Left lung (tissue), 4 donors: ENCODE measurements at regions not wholly inside any gene's neighbourhood (a gene's known extent, or its start where the extent isn't known, plus 50 kb on each side); places are given as distances from the start of the nearest gene placed in this dataset.
A peak's percentile ranks its signal among the peaks of the same experiment; 100 is the strongest.

Source experiments
- ATAC-seq: fragments of 200-7000 bp; cut with Tn5 transposase; one replicate; pipeline ENCODE4 v1.9.1; 2020; ENCODE audit warnings: moderate library complexity
- DNase-seq, 4 donors: peaks; one replicate each; pipeline ENCODE4 v3.0.0-alpha.2; 2013 to 2020
- H3K27ac ChIP-seq, 2 donors: fragments of 200-600 bp; sonication (generic) in 1 of 2; one replicate each; pipeline versions ENCODE4 v1.5.0 to v1.8.0; 2020 to 2021
- H3K27me3 ChIP-seq, 2 donors: fragments of 200-600 bp; sonication (generic) in 1 of 2; one replicate each; pipeline versions ENCODE4 v1.5.0 to v1.8.0; 2020 to 2021
- H3K36me3 ChIP-seq, 2 donors: fragments of 200-600 bp; sonication (generic) in 1 of 2; one replicate each; pipeline versions ENCODE4 v1.5.0 to v1.8.0; 2020 to 2021
- H3K4me1 ChIP-seq, 2 donors: fragments of 200-600 bp; one replicate each; pipeline ENCODE4 v1.8.0; 2021
- H3K4me3 ChIP-seq, 2 donors: fragments of 200-600 bp; sonication (generic) in 1 of 2; one replicate each; pipeline versions ENCODE4 v1.5.0 to v1.8.0; 2020 to 2021; ENCODE audit warnings: mild to moderate bottlenecking in 1 of 2
- H3K9me3 ChIP-seq, 2 donors: fragments of 200-600 bp; sonication (generic) in 1 of 2; one replicate each; pipeline versions ENCODE4 v1.5.0 to v1.8.0; 2020 to 2021
- intact Hi-C, 2 donors: fragments of 100-400 bp; cut with DNase I; formaldehyde crosslinking; loops; one replicate each; pipeline versions ENCODE4 v1.11.2 to v1.14.2; 2022
- TF ChIP-seq, protein P1 (sequence below), 2 donors: fragments of 200-600 bp; sonication (generic) in 1 of 2; IDR thresholded peaks; one replicate each; pipeline versions ENCODE4 v1.5.0 to v1.8.0; 2021; ENCODE audit warnings: antibody characterized with exemption in 2 of 2
- donor health status: DM: no; HTN: yes; CAD: no.
- donor health status: DM: no; HTN: no; CAD: no.

DNA sequence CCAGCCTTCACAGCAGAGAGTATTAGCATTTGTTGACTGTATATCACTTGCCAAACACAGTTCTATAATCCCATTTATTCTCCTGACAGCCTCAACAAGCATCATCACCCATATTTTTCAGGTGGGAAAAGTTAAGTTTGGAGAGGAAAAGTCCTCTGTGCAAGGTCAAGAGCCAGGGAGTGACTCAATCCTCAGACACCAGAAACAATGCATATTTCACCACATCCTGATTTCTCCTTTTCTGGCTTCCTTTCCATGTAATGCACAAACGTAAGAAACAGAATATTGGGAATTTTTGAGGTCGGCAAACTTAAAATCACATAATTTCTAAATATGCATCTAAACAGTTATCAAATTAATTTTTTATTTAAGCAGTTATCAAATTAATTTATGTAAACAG, 116.0 kb upstream of the GADL1 start:
- H3K27ac ChIP-seq, result no peak overlapping the region
- TF ChIP-seq, protein P1, sequence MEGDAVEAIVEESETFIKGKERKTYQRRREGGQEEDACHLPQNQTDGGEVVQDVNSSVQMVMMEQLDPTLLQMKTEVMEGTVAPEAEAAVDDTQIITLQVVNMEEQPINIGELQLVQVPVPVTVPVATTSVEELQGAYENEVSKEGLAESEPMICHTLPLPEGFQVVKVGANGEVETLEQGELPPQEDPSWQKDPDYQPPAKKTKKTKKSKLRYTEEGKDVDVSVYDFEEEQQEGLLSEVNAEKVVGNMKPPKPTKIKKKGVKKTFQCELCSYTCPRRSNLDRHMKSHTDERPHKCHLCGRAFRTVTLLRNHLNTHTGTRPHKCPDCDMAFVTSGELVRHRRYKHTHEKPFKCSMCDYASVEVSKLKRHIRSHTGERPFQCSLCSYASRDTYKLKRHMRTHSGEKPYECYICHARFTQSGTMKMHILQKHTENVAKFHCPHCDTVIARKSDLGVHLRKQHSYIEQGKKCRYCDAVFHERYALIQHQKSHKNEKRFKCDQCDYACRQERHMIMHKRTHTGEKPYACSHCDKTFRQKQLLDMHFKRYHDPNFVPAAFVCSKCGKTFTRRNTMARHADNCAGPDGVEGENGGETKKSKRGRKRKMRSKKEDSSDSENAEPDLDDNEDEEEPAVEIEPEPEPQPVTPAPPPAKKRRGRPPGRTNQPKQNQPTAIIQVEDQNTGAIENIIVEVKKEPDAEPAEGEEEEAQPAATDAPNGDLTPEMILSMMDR (IDR thresholded peaks at IDR 0.05), result no peak
- intact Hi-C loops, result no loop called here

DNA sequence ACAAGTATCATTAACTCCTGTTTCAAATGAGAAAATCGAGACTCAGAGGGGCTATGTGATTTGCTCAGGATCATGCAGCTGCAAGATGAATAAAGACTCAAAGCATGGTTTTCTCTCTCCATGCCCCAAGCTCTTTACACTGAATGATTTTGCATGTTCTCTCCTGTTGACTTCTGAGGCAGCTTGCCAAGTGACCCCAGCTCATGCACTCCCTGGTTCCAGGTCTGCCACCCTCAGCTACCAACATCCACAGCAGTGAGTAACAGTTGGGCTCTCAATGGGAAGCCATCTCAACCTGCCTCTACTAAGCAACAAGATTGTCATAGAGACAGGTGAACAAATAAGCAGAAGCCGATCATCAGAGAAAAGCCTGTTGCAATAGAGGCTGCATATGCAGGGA, 116.9 kb upstream of the GADL1 start:
- Histone ChIP-seq H3K4me1 (peaks cover 0 to 6% of the 10 kb centered on the region in 2 donors), H3K9me3 (peaks cover 0 to 3% of the 10 kb centered on the region in 2 donors), H3K36me3 (no peaks in the 10 kb centered on the region), H3K4me3 (no peak overlapping the region), H3K27ac (no peak overlapping the region), H3K27me3 (no peaks in the 10 kb centered on the region)
- TF ChIP-seq, protein P1 (IDR thresholded peaks at IDR 0.05), result no peak
- no peak for ATAC-seq
- intact Hi-C loops, result no loop called here
- DNase-seq, result peak in 1 of 4 donors; percentile 36

More for the DNA sequence above, 116.0 kb upstream of the GADL1 start:
- no peak overlapping the region for H3K4me3 ChIP-seq
- H3K4me1 ChIP-seq, result peaks cover 0 to 6% of the 10 kb centered on the region in 2 donors
- no peaks in the 10 kb centered on the region for H3K27me3 ChIP-seq
- H3K36me3 ChIP-seq, result no peaks in the 10 kb centered on the region
- no peak for DNase-seq
- H3K9me3 ChIP-seq, result peaks cover 0 to 3% of the 10 kb centered on the region in 2 donors
- peak; percentile 22 for ATAC-seq

DNA sequence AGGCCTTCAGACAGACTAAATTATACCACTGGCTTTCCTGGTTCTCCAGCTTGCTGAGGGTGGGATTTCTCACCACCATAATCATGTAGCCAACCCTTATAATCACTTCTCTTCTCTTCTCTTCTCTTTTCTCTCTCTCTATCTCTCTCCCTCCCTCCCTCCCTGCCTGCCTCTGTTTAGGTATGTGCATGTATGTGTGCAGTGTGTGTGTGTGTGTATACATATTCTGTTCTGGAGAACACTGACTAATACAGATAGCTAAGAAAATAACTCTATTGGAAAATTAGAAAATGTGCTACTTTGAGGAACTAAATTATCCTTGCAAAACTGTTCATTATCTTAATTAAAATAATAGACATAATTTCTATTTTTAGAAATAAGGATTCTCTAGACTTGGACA, 118.6 kb upstream of the GADL1 start:
- H3K9me3 ChIP-seq, result peaks cover 0 to 3% of the 10 kb centered on the region in 2 donors
- peaks cover 0 to 6% of the 10 kb centered on the region in 2 donors for H3K4me1 ChIP-seq
- H3K27me3 ChIP-seq, result no peaks in the 10 kb centered on the region
- no peaks in the 10 kb centered on the region for H3K36me3 ChIP-seq
- TF ChIP-seq, protein P1 (IDR thresholded peaks at IDR 0.05), result no peak
- DNase-seq, result no peak
- H3K4me3 ChIP-seq, result no peak overlapping the region
- no peak for ATAC-seq
- intact Hi-C loops, result no loop called here
- no peak overlapping the region for H3K27ac ChIP-seq

DNA sequence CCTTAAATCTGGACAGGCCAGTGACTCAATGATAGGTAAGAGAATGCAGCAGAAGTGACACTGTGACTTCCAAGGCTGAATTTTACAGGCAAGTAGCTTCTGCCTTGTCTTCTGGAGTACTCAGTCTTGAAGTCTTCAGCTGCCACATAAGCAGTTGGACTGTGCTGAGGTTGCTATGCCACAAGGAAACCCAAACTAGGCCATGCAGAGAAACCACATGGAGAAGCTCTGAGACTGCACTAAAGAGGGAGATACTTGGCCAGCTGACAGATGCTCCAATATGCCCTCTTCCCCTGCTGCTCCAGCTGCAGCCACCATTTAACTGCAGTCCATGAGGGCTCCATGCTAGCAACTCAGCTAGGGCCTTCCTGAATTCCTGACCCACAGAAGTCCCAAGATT, 119.4 kb upstream of the GADL1 start:
- intact Hi-C loops, result no loop called here

DNA sequence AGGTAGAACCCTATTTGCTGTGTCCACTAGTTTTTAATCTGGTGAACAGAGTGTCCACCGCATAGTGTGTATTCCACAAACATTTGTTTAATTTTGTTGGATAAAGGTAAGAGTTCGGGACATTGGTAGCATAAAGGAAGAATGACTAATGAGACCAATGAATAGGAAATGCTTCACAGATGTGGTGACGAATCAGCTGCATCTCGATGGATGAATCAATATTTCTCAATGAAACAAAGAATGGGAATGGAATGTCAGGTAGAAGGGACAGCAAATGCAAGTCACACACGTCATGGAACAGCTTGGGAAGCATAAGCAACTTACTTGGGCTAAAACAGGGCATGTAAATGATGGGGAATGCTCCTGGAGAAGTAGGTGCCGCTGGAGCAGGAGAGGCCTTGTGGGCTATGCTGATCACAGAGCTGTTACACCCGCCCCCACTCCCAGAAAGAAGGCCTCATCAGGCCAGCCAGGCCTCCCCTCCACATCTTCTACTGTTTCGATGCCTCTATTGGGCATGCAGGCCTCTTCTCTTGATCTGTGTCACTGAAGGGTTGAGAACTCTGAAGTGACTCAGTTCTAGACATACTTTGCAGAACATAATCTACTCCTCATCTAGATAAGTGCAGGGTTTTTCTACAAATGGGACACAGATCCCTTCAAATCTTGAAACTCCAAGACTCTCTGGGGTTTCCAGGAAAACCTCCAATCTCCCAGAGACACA, 120.0 kb upstream of the GADL1 start:
- intact Hi-C loops, result no loop called here
- peaks cover 0 to 6% of the 10 kb centered on the region in 2 donors for H3K4me1 ChIP-seq
- H3K27me3 ChIP-seq, result no peaks in the 10 kb centered on the region
- ATAC-seq, result no peak
- no peak overlapping the region for H3K27ac ChIP-seq
- H3K4me3 ChIP-seq, result no peak overlapping the region
- no peak for DNase-seq
- peaks cover 0 to 3% of the 10 kb centered on the region in 2 donors for H3K9me3 ChIP-seq
- H3K36me3 ChIP-seq, result no peaks in the 10 kb centered on the region
- TF ChIP-seq, protein P1 (IDR thresholded peaks at IDR 0.05), result no peak

More for the DNA sequence above, 119.4 kb upstream of the GADL1 start:
- no peak overlapping the region for H3K4me3 ChIP-seq
- DNase-seq (no peak), ATAC-seq (no peak)
- H3K27ac ChIP-seq, result no peak overlapping the region
- TF ChIP-seq, protein P1 (IDR thresholded peaks at IDR 0.05), result no peak
- no peaks in the 10 kb centered on the region for H3K36me3 ChIP-seq
- peaks cover 0 to 3% of the 10 kb centered on the region in 2 donors for H3K9me3 ChIP-seq
- H3K4me1 ChIP-seq, result peaks cover 0 to 6% of the 10 kb centered on the region in 2 donors
- H3K27me3 ChIP-seq, result no peaks in the 10 kb centered on the region
